NT2/D1 (cell line): ENCODE measurements at regions not wholly inside any gene's neighbourhood (a gene's known extent, or its start where the extent isn't known, plus 50 kb on each side); places are given as distances from the start of the nearest gene placed in this dataset.

ENCODE experiments used
- SUZ12 ChIP-seq: IDR thresholded peaks from 2 replicates; pipeline ENCODE4 v1.6.1; 2011; ENCODE audit not compliant: insufficient read length, insufficient read depth; ENCODE audit errors: extremely low read depth
- ZNF274 ChIP-seq: IDR thresholded peaks from 2 replicates; pipeline ENCODE4 v1.6.1; 2011; ENCODE audit warnings: mild to moderate bottlenecking, low read depth, low read length

- TF ChIP-seq ZNF274 (no peak), SUZ12 (no peak)
Measured at GRCh38 chr16:85383836-85384832, 229.0 kb upstream of the GSE1 start.
